ENCODE measurements at regions not wholly inside any gene's neighbourhood (a gene's known extent, or its start where the extent isn't known, plus 50 kb on each side); places are given as distances from the start of the nearest gene placed in this dataset.

GRCh38 chr4:111681270-111681669 lies 464.0 kb upstream of the FAM241A start:
- no peak for DNase-seq

GRCh38 chr4:111681751-111682150 lies 463.5 kb upstream of the FAM241A start:
- no peak for DNase-seq

GRCh38 chr4:111685205-111685604 lies 460.0 kb upstream of the FAM241A start:
- no peak for DNase-seq

GRCh38 chr4:111689214-111689613 lies 456.0 kb upstream of the FAM241A start:
- no peak for DNase-seq

GRCh38 chr4:111689731-111690130 lies 455.5 kb upstream of the FAM241A start:
- no peak for DNase-seq

GRCh38 chr4:111693758-111694157 lies 451.5 kb upstream of the FAM241A start:
- no peak for DNase-seq

GRCh38 chr4:111695677-111696076 lies 449.6 kb upstream of the FAM241A start:
- DNase-seq: no peak

- no peak for DNase-seq
Observed at GRCh38 chr4:111696505-111696904, 448.7 kb upstream of the FAM241A start.

GRCh38 chr4:111697176-111697942 lies 447.9 kb upstream of the FAM241A start:
- no peak for DNase-seq

GRCh38 chr4:111698361-111698760 lies 446.9 kb upstream of the FAM241A start:
- DNase-seq: no peak

GRCh38 chr4:111699165-111699564 lies 446.1 kb upstream of the FAM241A start:
- DNase-seq: no peak

GRCh38 chr4:111701102-111701501 lies 444.2 kb upstream of the FAM241A start:
- no peak for DNase-seq

- no peak for DNase-seq
Observed at GRCh38 chr4:111707491-111707890, 437.8 kb upstream of the FAM241A start.

GRCh38 chr4:111712093-111712677 lies 433.1 kb upstream of the FAM241A start:
- no peak for DNase-seq

- no peak for DNase-seq
Observed at GRCh38 chr4:111713276-111713675, 432.0 kb upstream of the FAM241A start.

- no peak for DNase-seq
Observed at GRCh38 chr4:111717921-111718320, 427.3 kb upstream of the FAM241A start.

GRCh38 chr4:111718763-111719559 lies 426.3 kb upstream of the FAM241A start:
- DNase-seq: no peak

GRCh38 chr4:111720866-111721265 lies 424.4 kb upstream of the FAM241A start:
- DNase-seq: no peak

GRCh38 chr4:111722213-111722720 lies 423.0 kb upstream of the FAM241A start:
- no peak for DNase-seq

GRCh38 chr4:111736516-111736915 lies 408.7 kb upstream of the FAM241A start:
- DNase-seq: no peak

- DNase-seq: no peak
Observed at GRCh38 chr4:111744847-111745246, 400.4 kb upstream of the FAM241A start.

GRCh38 chr4:111748157-111748556 lies 397.1 kb upstream of the FAM241A start:
- DNase-seq: no peak

- DNase-seq: no peak
Observed at GRCh38 chr4:111754003-111754402, 391.3 kb upstream of the FAM241A start.

GRCh38 chr4:111755571-111755970 lies 389.7 kb upstream of the FAM241A start:
- DNase-seq: no peak
